Stimulated activated CD4-positive, alpha-beta T cell treated with anti-CD3 and anti-CD28 coated beads, Interleukin-15, amount 100 ng/mL, for 48 hours (primary cell): ENCODE measurements at regions not wholly inside any gene's neighbourhood (a gene's known extent, or its start where the extent isn't known, plus 50 kb on each side); places are given as distances from the start of the nearest gene placed in this dataset.

ENCODE experiments used
- DNase-seq, 2 donors: peaks; one replicate each; pipeline ENCODE4 v3.0.0-alpha.2; 2020; ENCODE audit warnings: low read depth in 2 of 2

- DNase-seq = peak in 1 of 2 donors; percentile 36
These were observed 81.3 kb upstream of the CCDC28A start for GRCh38 chr6:138692058-138692977.

- DNase-seq = peak in 1 of 2 donors; percentile 12
These were observed 80.3 kb upstream of the CCDC28A start for GRCh38 chr6:138692978-138693909.

- no peak for DNase-seq
These were observed 78.4 kb upstream of the CCDC28A start for GRCh38 chr6:138695193-138695592.

- DNase-seq = no peak
These were observed 59.1 kb upstream of the CCDC28A start for GRCh38 chr6:138714493-138714892.

- DNase-seq = no peak
These were observed 57.6 kb upstream of the CCDC28A start for GRCh38 chr6:138716013-138716412.

GRCh38 chr6:138716971-138717665, 56.5 kb upstream of the CCDC28A start:
- no peak for DNase-seq

GRCh38 chr6:138719011-138719635, 54.4 kb upstream of the CCDC28A start:
- DNase-seq = no peak

- DNase-seq = no peak
These were observed 53.8 kb upstream of the CCDC28A start for GRCh38 chr6:138719744-138720143.

- DNase-seq = no peak
These were observed 50.9 kb upstream of the CCDC28A start for GRCh38 chr6:138722425-138723371.
